Body of pancreas (tissue), 4 donors: ENCODE measurements at regions not wholly inside any gene's neighbourhood (a gene's known extent, or its start where the extent isn't known, plus 50 kb on each side); places are given as distances from the start of the nearest gene placed in this dataset.
A peak's percentile ranks its signal among the peaks of the same experiment; 100 is the strongest.

Experiments
- POLR2A ChIP-seq, 3 donors: fragments of 450-650 bp; IDR thresholded peaks; one replicate each; pipeline ENCODE4 v1.6.1; 2016; ENCODE audit warnings: antibody characterized with exemption in 3 of 3, mild to moderate bottlenecking in 2 of 3
- TF ChIP-seq, protein P1 (sequence below), 7 experiments: fragments of 450-650 bp in 4 of 7; fragments of 200-600 bp in 3 of 7; sonication (generic) in 3 of 7; IDR thresholded peaks; one replicate each; pipeline ENCODE4 v1.5.1; 2016 to 2019; ENCODE audit warnings: antibody characterized with exemption in 7 of 7

DNA sequence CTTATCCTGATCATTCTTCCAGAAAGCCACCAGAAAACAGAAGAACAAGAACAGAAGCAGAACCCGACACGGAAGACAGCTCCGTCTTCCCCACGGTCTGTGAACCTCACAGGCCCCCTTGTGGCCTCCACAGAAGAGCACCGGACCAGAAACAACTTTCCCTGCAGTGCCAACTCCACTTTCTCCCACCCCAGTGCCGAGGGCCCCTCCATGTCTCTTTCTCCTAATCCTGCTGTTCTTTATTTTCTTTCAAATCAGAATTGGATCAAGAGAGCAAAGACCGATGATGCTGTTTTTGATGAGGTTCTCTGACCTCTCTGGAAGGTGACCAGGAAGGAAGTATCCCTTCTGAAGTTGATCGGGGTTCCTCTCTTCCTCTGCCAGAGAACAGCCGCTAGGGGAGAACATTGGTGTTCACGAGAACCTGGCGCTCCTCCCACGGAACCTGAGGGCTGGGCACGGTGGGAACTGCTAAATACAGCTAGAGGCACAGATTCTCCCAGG, 58.9 kb upstream of the CTTNBP2NL start:
- TF ChIP-seq, protein P1, sequence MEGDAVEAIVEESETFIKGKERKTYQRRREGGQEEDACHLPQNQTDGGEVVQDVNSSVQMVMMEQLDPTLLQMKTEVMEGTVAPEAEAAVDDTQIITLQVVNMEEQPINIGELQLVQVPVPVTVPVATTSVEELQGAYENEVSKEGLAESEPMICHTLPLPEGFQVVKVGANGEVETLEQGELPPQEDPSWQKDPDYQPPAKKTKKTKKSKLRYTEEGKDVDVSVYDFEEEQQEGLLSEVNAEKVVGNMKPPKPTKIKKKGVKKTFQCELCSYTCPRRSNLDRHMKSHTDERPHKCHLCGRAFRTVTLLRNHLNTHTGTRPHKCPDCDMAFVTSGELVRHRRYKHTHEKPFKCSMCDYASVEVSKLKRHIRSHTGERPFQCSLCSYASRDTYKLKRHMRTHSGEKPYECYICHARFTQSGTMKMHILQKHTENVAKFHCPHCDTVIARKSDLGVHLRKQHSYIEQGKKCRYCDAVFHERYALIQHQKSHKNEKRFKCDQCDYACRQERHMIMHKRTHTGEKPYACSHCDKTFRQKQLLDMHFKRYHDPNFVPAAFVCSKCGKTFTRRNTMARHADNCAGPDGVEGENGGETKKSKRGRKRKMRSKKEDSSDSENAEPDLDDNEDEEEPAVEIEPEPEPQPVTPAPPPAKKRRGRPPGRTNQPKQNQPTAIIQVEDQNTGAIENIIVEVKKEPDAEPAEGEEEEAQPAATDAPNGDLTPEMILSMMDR (IDR thresholded peaks at IDR 0.05) = peak; percentile 48 to 67 (median 60)
- no peak for TF ChIP-seq POLR2A (IDR thresholded peaks at IDR 0.05)
